ENCODE measurements at regions not wholly inside any gene's neighbourhood (a gene's known extent, or its start where the extent isn't known, plus 50 kb on each side); places are given as distances from the start of the nearest gene placed in this dataset.

DNA sequence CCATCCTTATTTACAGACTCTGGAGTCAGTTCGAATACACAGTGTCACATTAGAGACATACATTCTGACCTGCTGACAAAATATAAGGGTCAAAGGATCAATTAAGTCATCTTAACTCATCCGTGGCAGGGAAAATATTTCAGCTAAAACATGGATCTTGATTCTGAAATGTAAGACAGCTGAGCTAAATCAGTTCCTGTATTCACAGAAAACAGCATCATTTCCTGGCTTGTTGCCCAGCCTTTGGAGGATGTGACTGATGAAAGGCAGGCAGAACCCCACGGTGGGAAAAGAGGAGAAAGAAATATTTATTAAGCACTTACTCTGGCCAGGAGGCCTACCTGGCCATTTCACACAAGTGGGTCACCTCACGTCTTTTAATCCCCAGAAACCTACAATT, 101.9 kb downstream of the GAS2L3 start:
- no peak for DNase-seq

DNA sequence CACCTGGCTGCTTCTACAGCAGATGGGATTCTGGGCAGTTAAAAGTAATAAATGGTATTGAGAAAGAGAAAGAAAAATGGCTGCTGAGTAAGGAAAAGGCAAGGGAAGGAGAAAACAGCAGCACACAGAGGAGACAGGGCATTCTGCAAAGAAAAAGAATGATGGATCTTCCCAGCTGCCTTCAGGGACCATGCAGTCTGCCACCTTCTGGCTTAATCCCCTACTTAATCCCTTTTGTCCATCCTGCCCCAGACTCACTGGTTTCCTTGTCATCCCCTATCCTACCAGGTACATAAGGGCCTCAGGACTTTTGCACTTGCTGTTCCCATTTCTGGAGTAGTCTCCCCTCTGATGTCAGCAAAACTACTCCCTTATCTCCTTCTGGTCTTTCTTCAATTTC, 107.6 kb downstream of the GAS2L3 start:
- DNase-seq = no peak

DNA sequence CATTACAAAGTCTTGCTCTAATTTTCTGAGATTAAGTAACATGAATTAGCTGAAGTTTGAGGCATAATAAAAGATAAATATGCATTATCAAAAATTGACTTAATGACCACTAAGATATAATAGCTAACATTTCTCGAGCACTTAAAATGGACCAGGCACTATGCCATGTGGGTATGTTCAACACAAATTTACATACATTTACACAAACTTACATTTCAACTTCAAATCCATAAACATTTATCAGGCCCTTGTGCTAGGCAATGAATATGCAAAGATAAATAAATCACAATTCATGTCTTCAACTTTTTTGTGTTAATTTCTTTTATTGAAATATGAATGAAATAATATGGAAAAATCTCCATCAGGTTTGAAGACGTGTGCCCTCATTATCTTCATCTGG, 108.7 kb downstream of the GAS2L3 start:
- no peak for DNase-seq

DNA sequence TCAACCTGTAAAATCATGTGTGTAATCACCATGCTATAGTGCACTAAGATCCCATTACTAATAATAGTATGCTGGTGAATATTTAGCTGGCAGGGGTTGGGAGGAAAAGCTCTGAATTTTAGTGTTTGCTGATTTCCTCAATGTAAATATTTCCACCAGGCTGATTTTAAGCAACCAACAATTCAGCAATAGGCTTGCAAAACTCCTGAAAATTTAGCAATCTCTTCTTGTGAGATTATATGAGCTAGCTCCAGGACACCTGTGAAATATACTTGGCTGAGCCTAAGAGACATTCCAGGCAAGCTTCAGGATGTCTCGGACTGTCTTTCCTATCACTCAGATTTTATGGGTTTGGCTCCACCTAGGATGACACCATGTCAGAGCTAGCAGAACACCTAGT, 106.9 kb upstream of the ANO4 start:
- no peak for DNase-seq

DNA sequence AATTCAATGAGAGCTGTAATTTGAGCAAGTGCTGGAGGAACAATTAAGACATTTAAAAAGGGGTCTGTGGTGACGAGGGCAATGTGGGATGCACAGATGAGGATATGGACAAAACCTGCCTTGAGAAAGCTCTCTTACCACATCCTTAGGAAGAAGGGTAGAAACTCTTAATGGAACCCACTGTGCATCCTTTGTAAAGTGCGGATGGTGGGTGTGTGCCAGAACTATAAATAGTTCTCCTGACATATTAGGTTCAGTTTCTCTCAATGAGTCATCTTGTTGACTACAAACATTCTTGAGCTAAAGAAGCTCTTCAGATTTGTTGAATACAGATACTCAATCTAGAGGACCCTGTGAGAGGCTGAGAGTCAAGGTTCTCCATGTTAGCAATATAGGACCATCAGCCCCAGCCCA, 106.1 kb upstream of the ANO4 start:
- DNase-seq = no peak

DNA sequence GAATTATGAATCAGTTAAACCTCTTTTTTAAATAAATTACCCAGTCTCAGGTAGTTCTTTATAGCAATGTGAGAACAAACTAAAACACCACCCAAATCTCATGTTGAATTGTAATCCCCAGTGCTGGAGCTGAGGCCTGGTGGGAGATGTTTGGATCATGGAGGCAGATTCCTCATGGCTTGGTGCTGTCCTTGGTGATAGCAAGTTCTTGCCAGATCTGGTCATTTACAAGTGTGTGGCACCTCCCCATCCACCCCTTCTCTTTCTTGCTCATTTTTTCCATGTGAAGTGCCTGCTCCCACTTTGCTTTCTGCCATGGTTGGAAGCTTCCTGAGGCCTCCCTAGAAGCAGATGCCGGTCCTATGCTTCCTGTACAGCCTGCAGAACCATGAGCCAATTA, 102.1 kb upstream of the ANO4 start:
- DNase-seq = no peak

DNA sequence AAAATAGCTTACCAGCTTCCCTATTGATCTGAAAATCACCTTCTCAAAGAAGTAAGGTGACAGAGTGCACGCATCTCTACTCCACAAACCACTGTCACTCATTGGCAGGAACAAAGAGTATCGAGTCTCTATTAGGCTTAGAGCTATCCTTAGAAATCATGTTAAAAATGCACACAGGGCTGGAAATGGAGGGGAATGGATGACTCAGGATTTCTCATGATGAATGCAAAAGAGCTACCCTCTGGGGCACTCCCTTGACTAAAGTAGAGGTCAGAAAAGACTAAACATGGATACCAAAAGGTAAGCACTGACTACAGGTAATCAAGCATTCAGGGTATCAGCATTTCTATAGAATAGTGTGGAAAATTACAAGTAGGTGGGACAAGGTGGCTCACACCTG, 96.1 kb upstream of the ANO4 start:
- no peak for DNase-seq

DNA sequence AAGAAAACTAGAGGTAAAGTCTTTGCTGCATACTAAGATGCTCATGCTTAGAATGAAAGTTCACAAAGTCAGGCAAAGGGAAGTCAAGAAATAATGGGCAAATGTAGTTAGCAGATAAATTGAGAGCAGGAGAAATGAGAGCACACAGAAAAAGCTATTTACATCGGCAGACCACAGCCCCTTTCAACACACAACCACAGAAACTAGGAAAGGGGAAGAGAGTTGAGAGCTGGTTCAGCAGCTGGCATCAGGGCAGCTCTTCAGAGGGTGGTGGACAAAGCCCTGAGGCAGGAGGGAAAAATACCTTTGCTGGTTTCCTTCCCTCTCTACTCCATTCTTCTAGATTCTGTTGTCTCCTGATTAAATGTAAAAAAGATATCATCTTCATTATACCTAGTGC, 95.4 kb upstream of the ANO4 start:
- no peak for DNase-seq

DNA sequence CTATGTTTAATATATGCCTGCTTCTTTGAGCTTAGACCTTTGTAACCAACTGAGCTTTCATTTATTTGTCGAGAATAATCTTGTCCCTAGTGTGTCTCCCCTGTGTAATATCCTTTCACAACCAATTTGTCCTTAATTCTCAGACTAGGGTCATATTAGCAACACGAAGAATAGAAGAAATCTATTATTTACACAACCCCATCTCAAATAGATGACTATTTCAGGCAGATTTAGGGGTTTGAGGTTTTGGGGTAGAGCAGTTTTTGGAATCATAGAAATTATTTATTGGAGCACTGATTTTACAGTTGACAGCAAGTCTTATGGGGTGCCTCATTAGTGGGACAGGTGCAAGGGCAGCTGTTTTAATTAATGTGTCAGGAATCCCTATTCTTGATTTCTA, 91.2 kb upstream of the ANO4 start:
- no peak for DNase-seq

DNA sequence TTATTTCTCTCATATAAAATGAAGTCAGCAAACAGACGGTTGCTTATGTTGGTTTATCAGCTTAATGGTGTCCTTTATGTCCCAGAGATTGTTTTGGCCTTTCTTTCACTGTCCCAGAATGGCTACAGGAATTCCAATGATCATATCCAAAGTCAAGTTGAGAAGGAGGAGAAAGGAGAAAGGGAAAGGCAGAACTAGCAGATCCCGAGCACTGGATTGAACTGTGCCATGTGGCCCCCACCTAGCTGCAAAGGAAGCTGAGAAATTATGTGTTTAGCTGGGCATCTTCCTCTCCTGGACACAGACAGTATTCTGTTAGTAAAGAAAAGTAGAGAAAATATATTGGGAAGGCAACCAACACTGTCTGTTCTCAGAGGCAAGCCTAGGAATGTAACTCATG, 90.7 kb upstream of the ANO4 start:
- DNase-seq = no peak

DNA sequence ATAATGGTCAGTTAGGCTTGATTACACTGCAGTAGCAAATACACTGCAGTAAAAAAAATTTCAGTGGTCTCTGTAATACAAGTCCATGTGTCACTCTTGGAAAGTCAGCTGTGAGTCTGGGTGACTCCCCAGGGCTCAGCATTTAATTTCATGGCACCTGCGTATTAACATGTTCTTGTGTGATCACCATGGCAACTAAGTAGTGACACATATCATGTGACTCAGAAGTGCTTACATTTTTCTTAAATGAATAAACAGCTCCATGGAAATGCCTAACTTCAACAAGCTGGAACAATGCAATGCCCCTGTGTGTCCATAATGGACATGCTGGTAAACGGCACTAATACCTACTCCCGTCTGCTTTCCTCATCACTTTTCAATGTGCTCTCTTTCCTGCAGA, 88.5 kb upstream of the ANO4 start:
- DNase-seq = no peak

DNA sequence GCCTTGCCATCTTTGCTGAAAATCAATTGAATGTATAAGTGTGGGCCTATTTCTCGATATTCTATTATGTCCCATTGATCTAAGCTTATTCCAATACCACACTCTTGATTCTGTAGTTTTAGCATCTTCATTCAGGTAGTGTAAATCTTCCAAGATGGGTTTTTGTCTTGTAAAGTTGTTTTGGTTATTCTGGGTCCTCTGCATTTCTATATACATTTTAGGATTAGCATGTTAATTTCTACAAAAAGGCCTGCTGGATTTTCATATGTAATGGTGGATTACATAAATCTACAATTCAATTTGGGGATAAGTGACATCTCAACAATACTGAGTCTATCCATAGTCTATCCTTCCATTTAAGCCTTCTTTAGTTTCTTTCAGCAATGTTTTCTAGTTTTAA, 86.0 kb upstream of the ANO4 start:
- no peak for DNase-seq

DNA sequence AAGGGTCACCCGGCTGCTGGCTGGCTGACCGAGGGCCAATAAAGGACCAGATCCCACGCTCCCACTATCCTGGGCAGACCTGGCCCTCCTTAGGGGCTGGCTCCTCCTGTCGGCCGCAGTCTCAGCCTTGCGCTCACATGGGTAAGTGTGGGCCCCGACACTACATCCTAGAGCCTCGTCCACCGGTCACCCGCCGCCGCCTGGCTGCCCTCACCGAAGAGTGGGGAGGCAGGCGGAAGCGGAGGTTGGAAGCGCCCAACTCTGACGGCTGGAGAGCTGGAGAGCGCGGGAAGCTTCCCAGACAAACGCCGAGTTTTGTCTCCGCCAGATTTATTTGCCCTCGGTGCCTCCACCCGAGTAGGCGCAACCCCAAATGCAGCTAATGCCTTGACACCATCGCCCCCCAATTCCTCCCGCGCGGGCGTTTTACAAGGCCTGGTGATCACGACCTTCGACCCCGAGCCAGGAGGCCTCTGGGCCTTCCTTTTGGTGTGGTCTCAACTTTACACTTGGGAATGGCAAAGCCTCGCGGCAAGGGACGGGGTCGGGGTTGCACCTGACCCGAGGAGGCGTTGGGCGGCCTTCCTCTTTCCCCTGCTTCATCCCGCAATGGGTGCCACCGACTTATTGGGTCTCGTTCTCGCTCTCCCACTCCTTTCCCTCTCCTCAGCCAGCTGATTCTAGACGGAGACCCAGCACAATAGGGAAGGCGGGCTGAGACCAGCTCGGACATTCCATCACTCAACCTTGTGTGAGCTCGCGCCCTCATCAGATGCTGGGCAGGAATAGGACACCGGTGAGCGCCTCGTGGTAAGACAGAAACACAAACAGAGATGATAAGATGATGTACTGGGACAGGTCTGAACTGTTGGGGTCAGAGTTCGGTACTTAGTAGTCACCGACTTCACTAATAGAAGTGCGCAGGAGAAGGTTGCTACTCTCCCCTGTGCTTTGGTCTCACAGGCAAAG, 78.3 kb upstream of the ANO4 start:
- no peak for DNase-seq

DNA sequence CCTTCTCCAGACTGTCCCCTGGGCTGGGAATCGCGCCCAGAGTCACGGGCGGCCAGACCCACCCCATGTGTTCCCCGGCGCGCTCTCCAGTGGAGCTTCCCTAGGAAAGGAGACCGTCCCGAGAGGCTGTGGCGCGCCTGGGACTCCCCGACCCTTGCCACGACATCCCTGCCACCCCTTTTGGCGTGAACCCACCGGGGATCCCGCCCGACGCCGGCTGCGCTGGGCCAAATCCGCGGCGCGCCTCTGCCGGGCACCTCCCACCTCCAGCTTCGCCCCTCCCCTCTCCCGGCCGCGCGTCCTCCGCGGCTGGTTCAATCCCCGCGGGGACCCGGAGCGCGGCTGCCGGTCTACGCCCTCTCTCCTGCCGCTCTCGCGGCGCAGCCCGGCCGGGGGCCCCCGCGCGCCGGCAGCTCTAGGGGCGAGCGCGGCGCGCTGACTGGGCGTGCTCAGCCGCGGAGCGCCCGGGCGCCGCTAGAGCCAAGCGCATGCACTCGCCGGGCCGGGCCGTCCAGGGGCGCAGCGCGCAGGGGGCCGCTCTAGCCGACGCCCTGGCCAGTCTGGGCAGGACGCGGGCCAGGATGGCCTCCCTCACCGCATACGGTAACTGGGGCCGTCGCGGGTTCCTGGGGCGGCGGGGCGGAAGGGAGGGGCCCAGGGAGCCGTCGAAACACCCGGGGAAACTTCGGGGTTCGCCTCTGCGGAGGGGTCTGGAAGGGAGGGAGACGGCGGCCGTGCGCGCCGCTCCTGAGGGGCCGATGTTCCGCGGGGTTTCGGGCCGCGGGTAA, 77.4 kb upstream of the ANO4 start:
- no peak for DNase-seq

DNA sequence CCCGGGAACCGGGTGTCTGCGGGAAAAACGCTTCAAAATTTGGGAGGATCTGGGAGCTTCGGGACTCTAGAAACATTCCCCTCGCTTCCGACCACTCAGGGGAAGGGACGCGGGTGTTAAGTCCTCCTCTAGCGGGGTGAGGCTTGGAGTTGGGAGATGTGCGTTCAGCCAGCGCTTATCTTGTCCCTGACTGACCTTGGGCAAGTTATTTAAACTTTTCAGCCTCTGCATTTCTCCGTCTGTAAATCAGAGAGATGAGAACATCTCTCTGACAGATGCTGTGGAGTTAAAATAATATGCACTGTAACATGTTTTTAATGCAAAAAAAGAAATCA, 76.9 kb upstream of the ANO4 start:
- DNase-seq = no peak

DNA sequence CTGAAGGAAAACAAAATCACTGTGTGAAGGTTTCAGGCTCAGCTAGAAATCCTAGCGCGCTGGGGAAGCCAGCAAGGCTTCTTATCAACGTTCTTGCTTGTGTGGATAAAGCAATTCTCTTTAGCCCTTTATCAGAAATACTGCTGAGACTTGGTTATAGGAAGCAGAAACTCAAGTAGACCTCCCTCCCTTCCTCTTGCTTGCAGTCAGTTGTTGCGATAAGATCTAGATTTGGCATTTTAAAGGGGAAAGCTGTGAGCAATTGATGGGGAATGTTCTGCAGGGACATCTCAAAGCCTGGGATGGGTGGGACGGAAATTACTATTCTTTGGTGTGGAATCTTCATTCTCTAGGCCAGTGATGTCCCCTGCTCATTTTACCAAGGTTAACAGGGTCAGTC, 76.4 kb upstream of the ANO4 start:
- no peak for DNase-seq

DNA sequence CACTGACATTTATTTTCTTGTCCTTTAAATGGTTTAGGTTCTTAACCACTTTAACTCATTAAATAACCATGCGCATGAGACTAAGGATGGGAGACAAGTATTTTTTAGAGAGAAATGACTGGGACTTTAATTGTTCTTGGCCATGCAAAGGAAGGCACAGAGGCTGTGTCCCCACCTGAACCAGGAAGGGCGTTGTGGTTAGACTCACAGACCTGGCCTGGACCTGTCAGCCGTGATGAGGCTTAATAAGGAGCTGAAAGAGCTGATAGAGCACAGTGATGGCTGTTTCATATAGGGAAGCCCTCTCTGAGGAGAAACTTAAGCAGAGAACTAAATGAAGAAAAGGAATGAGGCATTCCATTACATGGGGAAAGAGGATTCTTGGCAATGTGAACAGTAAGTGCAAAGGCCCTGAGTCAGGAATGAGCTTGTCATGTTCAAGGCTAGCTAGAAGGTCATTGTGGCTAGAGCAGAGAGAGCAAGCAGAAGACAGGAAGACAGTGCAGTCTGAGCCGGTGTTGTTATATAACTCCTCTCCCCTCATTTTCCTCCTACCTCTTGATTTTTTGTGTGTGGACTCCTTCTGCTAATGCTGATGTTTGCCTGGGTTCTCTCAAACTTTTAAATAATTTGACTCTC, 74.4 kb upstream of the ANO4 start:
- no peak for DNase-seq

DNA sequence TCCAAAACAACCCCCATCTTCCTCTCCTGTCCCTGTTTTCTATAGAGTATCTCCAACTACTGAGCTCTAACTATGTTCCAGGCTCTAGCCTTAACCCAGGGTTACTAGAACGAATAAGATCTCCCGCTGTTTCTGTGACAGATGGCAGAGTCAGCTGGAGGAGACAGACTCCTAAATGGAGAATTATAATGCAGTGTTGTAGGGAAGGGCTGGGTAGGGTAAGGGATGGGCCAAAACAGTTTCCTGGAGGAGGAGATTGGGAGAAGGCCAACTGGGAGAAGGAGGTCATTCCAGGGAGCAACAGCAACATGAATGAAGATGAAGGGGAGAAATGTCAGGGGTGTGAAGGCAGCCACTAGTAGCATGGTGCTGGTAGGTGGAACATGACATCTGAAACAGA, 73.4 kb upstream of the ANO4 start:
- DNase-seq = no peak

DNA sequence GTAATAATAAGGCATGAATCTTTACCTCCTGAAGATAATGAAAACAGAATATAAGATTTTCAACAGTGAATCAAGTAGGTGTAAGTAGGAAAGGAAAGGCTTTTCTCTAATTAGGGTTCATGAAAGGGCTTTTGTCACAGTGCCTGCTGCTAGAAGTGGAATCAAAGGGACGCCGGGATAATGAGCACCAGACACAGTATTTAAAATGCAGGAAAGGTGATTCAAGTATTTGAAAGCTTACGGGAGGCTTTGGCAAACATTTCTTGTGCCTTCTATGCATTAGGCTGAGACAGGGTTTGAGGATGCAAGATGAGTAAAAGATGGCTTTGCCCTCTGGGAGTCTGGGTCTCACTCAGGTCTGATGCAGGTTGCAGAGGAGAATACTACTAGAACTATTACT, 70.5 kb upstream of the ANO4 start:
- DNase-seq = no peak

DNA sequence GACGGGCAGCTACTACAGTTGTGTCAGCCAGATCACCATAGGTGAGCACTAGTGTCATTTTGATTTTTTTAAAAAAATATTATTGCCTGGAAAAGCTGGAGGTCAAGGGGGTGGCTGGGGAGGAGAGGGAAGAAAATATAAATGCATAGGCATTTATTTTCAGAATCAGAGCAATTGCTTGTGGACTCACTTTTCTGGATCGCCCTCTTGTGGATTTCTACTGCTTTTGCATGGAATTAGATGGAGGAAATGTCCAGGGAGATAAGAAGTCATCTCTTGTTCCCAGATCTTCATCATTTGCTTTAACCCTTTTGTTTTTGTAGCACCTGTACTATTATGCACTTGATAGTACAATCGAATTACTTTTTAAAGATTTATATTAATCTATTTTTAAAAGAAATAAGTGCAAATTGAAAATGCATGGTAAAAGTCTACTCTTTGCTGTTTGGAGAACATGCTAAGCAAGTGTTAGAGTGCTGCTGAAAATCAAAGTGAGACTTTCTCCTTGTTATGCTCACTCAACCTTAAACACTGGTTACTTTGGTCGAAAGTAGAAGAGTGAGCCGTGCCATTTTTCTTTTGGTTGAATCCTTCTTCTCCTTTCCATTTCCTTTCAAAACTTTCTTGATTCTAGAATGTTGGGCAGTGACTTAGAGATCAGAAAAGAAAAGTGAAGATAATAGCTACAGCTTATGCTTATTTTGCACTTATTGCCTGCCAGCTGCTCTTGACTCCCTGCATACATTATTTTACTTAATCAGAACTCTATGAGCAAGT, 60.6 kb upstream of the ANO4 start:
- DNase-seq = no peak

DNA sequence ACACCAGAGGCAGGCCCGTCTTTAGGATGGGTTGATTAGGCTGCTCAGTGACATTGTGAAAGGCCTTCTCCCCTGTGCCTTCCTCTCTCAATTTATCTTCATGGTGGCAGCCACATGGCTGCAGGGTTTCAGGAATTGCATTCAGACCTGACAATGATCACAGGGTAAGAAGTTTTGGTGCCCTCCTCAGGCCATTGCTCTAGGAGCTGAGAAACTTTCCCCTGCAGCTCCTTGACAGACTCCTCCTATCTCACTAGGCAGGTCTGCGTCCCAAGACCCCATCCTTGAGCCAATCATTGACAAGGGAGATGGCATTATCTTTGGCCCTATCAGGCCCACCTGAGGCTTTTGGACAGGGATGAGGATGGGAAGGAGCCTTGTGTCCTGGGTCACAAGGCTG, 57.4 kb upstream of the ANO4 start:
- no peak for DNase-seq

DNA sequence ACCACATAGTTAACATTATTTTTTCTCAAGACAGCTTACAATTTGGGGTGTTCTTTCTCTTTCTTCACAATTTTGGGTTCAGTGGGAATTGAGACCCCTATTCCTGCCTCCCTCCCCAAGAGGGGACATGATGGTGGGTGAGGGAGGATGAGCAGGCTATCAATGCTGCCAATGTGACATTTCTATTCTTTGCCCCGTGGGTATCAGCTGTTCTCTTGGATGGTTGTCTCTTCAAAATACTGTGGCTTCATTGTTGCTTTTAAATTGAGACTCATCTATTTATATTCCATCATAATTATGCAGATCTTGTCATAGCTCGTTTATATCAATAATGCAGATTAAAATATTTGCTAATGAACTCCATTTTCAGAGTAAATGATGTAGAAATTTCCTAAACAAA, 56.5 kb upstream of the ANO4 start:
- no peak for DNase-seq

Measured in C1 segment of cervical spinal cord (tissue), 14 donors.